HG03558 (cell line): ENCODE measurements at regions not wholly inside any gene's neighbourhood (a gene's known extent, or its start where the extent isn't known, plus 50 kb on each side); places are given as distances from the start of the nearest gene placed in this dataset.

Experiments used
- ATAC-seq: cut with Tn5 transposase; IDR thresholded peaks from one replicate; pipeline ENCODE4 v1.9.1; 2021; ENCODE audit warnings: moderate number of reproducible peaks; ENCODE audit not compliant: unreplicated experiment; ENCODE audit errors: extremely low read depth

DNA sequence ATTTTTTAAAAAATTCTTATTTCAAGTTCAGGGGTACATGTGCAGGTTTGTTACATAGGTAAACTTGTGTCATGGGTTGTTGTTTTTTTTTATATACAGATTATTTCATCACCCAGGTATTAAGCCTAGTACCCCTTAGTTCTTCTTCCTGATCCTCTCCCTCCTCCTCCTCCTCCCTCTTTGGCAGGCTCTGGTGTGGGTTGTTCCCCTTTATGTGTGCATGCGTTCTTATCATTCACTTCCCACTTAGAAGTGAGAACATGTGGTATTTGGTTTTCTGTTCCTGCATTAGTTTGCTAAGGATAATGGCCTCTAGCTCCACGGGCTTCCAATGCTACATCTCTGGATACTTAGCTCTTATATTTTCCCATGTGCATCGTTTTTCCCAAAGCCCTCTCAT is 404.4 kb downstream of the HAPSTR1 start:
- no peak for ATAC-seq

DNA sequence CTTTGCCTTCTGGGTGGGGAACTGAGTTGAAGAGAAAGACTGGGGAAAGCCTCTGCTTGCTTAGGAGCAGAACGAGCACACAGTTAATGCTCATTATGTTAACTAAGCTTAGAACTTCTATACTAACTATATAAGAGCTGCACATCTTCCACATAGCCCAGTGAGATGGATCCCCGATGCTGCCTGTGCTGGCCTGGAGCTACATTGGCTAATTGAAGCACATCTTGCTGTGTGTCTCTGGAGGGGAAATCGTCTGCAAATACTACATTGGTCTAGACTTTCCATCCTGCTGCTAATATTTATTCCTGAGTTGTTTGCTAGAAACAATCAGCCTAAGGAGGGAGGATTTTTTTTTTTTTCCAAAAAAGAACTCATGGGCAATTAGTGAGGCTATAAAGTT is 406.3 kb downstream of the HAPSTR1 start:
- no peak for ATAC-seq

DNA sequence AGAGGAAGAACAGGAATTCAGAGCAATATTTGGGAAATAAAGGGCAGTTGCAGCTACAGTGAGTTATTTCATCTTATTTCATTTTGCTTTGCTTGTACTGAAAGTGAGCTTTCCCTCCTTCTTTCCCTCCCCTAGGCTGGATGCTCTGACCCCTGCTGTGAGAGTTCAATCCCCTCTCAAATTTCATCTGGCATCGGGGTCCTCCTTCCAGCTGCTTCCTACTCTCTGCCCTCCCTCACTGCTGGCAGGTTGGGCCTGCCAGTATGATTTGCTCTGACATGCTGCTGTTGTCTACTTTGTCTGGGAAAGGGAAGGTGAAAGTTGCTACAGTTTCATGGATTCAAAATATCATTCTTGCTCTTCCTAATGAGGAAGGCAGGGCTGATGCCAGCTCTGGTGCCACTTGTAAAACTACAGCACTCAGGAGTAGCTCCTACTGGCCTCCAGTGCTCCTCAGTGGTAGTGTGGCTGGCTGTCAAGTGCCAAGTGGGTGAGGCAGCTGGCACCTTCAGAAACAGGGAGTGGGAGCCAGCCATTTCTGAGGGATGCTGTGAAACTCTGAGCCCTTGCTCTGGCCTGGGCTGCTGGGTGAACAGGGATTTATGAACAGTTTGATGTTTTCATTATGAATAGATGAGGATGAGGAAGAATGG is 408.6 kb downstream of the HAPSTR1 start:
- ATAC-seq, result no peak

DNA sequence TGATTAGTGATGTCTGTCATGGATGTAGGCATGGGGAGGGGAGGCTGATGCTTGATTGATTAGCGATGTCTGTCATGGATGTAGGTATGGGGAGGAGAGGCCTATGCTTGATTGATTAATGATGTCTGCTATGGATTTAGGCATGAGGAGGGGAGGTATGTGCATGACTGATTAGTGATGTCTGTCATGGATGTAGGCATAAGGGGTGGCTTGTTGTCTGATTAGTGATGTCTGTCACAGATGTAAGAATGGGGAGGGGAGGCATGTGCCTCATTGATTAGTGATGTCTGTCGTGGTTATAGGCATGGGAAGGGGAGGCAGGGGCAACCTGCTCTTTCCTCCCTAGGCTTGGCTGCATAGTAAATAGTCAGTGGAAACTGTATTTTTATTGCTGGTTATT is 409.4 kb downstream of the HAPSTR1 start:
- ATAC-seq, result no peak

DNA sequence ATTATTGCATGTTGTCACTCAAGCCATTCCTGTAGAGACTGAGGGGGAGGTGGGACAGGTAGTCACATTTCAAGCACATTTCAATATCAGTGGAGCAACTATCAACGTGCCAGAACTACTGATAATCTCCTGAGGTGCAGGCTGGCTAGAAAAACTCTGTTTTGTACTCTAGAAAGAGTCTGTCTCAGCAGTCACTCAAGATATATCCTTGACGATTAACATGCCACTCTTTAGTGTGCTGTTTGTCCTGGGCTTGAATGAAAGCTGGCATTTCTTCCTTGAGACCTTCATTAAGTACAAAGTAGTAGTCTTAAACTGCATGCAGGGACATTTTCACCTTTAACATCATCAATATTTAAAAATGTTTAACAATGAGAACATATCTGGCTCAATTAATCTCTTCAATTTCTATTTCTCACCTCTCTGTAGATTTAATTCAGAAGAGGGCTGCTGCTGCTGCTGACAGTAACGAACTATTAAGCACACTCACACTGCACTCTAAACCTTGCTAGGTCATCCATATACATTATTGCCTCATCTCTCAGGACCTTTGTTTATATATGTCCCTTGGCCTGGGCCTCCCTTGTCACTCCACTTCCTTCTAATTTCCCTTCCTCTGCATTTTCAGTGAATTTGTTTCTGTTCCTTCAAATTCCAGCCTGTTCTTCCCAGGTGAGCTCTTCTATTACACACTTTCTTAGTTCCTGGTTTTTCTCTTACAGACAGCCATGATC is 412.0 kb downstream of the HAPSTR1 start:
- ATAC-seq, result no peak

DNA sequence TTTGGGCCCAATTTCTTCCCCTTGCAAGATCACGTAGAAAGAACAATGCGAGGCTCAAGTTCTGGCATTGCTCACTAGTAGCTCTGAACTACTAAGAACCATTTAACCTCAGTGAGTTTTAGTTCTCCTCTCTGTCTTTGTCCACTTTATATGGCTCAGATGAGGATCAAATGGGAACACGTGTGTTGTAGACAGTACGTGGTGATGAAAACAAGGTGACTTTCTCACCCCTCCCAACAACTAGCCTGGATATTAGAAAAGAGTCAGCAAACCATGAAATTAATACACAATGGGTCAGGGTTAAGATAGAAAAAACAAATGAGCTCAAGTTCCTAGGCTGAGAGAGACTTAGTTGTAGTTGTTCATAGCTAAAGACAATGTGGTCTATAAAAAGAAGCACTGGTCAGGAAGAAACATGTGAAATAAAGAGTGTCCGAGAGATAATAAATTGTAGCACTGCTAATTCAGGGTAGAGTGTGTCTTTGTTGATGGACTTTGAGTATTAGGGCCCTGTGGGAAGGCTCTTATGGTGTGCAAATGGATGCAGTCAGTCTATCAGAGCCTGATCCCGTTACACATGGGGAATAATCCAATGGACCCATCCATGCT is 417.0 kb downstream of the HAPSTR1 start:
- no peak for ATAC-seq

DNA sequence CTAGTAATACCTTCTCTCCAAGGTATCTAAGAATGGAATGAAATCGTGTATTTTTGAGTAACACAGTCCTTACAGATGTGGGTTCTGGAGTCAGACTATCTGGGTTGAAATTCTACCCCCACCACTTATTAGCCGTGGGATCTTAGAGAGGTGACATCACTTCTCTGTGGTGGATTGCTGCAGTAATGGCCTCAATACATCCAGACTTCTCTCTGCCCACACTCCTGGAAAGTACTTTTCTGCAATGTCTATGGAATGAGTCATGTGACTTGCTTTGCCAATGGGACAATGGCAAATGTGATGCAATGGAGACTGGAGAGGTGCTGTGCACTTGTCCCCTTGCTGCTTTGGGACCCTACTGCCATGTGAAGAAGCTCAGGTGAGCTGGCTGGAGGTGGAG is 418.2 kb downstream of the HAPSTR1 start:
- no peak for ATAC-seq

DNA sequence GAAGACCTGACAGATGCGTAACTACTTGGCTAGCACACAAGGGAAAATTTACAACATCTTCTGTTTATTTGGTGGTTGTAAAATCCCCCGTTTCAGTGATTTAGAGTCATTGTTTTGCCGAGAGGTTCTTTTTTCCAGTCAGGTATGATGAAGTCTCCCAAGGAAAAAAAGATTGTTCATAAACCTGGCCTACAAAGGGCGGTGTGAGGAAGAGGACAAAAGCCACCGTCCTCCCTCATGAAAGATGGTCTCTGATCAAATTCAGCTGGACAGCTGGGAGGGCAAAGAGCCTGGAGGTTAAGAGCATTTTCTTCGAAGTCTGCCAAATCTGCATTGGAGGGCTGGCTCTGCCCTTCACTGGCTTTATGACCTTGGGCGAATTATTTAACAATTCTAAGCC is 419.9 kb downstream of the HAPSTR1 start:
- no peak for ATAC-seq

DNA sequence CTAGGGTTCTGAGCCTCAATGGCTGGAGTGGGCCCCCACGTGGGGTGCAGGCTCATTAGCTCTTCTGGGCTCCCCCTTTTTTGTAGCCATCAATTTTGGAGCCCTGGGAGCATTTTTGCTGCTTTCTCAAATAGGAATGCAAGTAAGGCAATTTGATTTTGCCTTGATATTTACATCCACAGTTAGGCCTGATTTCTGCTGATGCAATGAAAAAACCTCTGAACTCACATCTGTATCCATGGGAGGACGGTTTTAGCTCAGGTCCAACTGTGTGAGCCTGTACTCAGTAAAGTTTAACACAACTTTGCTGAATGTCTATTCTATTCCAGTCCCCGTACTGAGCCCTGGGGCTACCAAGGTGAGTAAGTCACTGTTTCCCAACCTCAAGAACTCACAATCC is 425.0 kb downstream of the HAPSTR1 start:
- ATAC-seq, result no peak

DNA sequence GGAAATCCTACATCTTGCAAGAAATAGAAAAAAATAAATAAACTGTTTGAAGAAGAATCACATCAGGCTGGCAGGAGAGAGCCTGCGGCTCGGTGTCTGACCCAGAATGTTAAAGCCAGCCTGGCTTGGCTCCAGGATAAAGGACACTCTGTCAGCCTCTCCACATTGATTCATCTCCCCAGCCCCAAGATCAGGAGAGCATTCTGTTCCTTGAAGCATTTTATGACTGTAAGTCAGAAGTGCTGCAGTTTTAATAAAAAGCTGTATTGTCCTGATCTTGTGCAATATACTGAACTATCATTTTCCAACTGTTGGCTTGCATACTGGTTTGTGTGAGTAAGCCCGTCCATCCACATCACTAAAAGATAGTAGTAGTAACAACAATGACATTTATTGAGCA is 426.6 kb downstream of the HAPSTR1 start:
- no peak for ATAC-seq

DNA sequence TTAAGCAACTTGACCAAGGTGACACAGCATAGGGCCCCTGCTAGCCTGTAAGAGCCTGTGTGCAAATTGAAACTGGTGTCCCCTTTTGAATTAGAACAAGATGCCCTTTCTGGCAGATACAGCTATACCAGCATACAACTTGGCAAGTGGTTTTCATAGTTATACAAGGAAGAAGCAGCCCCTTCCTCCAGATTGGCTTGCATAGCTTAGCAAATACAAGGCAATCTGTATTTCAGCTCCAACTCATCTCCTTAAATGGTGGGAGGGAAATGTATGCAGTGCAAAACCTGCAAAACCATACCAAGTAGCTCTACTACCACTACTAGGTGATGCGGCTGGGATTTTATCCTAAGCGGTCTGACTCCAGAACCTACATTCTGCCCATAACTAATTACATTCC is 427.1 kb downstream of the HAPSTR1 start:
- ATAC-seq, result no peak

DNA sequence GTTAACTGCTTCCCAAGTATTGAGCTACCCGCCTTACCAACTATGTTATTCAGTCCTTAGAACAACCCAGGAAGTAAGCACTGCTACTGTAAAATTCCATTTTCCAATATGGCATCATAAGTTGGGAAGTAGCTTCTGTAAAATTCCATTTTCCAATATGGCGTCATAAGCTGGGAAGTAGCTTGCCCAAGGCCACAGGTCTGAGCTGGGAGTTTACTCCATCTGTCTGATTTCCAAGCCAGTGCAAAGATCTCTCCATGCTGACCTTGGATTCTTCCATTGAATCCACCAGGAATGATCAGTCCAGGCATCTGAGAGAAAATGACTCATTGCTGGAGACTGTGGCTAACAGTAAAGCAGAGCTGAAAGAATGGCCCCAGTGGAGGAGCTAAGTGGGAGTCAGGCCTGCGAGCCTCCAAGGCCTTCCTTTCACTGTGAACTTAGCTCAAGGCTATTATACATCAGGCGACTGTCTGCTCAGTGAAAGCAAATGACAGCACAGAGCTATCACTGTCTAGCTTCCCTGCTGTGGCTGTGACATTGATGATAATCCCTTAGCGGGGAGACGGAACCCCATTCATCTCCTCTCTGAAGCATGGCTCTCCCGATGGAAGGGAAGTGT is 430.4 kb downstream of the HAPSTR1 start:
- ATAC-seq, result no peak

DNA sequence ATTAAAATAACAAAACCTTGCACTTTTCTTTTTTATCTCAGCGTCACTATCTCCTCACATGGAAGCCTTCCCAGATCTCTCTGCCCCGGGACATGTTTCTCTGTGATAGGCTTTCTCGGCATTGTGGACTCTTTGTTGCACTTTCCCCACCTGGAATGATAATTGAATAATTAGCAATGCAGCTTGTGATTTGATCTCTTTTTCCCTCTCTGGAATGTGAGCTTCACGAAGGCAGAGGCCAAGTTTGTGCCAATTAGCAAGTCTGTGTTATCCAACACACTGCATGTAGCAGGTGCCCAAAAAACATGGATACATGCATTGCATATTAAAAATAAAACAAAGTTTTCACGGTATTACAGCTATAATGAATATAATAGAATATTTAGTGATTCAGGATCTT is 431.2 kb downstream of the HAPSTR1 start:
- ATAC-seq, result no peak

DNA sequence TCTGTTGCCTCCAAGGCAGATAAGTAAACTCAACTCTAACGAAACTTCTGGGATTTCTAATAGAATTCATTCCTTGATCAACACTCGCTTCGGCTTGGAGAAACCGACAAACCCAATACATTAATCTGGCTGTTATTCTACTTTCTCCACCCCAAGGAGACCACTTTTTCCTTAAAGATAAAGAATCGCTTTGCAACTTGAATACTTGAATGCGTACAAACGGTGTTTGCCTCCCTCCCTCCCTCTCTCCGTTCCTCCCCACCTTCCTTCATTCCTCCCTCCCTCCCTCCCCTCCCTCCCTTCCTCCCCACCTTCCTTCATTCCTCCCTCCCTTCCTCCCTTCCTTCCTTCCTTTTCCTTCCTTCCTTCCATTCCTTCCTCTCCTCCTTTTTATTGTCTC is 432.6 kb downstream of the HAPSTR1 start:
- ATAC-seq, result no peak

DNA sequence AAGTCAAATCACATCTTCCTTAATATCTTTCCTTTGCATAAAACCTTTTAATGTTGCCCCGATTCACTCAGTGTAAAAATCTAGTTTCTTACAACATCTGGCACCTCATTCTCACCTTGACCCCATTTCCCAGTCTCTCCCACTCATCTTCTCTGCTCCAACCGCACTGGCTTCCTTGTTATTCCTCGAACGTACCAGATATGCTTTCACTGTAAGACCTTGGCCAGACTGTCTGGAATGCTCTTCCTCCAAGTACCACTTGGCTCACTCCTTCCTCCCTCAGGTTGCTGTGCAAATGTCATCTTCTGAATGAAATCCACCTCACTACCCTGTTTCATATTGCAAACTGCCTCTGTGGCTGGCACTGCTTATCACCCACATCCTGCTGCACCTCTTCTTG is 433.6 kb downstream of the HAPSTR1 start:
- no peak for ATAC-seq

DNA sequence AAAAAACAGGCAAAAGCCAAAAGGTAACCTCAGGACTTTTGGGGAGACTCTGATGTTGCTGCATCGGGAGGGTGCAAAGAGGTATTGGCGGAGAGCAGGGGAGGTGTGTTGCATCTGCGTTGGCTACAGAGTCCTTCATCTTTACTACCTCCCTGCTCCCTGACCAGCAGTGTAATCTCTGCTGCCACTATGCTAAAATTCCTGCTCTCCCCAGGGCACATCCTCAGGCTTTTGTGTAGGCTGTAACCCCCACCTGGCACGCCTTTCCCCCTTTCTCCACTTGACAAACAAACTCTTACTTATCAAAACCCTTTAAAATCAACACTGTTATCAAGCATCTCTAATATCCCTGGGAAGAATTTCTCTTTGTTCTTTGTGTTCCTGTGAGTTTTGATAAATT is 435.3 kb downstream of the HAPSTR1 start:
- ATAC-seq, result no peak

DNA sequence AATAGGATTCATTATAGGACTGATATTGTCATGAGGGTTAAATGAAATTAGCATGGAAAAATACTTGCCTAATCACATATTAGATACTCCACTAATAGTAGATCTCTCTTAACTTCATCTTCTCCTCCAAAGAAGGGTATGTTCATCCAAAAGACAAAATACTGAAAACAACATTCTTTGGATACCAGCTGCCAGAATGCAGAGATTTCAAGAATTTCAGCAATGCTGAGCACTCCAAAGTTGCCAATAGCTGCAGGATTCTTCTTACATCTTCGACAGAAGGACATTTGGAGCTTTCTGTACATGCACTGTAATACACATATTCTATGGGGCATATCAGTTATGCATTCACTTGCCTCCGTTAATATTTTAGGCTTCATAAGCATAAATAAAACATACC is 436.5 kb downstream of the HAPSTR1 start:
- no peak for ATAC-seq

DNA sequence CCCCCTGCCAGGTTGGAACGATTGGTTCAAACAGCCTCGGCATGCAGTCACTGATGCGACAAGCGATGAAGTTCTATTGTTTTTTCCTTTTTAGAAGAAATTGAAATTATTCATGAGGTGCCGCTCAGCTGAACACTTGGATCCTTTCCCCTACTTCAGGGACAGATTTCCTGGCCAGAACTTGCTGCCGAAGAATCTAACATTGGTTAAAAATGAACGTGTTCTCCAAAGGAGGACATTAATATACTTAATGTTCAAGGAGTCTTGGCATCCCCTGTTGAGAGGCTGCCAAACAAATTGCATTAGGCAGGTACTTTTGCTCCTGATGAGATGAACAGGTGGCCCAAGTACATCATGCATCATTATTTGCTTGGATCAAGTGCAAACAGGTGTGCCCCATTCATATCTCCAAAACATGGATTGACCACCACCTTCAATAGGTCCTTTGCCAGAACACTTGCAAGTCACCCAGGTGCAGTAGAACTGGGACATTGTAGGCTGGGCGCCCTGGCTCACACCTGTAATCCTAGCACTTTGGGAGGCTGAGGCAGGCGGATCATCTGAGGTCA is 437.2 kb downstream of the HAPSTR1 start:
- no peak for ATAC-seq

DNA sequence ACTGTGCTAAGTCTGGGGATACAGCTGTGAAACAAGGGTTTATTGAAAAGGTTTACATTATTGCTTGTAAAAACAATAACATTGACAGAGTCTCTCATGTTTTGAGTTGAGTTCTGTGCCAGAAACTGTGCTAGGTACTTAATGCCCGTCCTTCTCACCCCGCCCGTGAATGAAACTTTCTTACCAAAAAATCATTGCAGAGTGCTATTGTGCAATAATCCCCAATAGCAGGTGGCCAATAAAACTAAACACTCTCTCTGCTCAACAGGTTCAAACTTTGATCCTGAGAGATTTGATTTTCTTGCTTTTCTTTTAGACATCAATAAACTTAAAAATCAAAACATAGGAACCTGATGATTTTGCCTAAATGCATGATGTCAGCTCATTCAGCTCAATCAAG is 441.6 kb downstream of the HAPSTR1 start:
- ATAC-seq, result no peak

DNA sequence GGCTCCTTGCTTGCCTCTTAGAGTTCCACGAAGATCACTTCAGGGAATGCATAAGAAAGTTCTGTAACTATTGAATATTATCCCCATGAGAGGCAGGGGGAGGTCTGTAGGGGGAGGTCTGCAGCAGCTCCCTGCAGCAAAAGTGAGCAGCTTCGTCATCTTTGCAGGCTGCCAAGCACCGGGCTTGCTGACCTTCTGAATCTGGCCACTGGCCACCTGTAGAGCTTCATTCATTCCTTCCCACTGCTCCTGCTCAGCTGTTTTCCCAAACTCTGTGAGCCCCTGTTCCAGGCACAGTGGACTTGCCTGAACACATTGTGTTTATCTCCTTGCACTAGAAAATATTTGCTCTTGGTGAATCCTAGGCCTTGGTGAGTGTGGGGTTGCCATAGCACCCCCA is 443.3 kb downstream of the HAPSTR1 start:
- ATAC-seq, result no peak

DNA sequence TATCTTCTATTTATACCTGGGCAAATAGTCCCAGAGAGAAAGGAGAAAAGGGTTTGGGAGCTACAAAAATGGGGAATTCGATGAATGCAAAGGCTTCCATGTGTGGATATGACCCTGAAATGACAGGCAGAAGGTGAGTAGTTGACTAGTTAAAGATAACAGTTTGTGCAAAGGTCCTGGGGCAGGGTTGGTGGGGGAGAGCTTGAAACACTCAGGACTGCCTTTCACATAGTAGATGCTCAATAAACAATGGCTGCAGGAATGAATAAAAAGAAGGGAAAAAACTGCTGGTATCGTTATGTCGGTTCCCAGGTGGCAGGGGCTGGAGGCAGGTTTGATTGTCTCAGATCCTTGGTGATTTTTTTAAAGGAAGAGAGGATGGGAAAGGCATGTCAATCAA is 445.5 kb downstream of the HAPSTR1 start:
- ATAC-seq, result no peak
